ENCODE measurements at regions not wholly inside any gene's neighbourhood (a gene's known extent, or its start where the extent isn't known, plus 50 kb on each side); places are given as distances from the start of the nearest gene placed in this dataset.

DNA sequence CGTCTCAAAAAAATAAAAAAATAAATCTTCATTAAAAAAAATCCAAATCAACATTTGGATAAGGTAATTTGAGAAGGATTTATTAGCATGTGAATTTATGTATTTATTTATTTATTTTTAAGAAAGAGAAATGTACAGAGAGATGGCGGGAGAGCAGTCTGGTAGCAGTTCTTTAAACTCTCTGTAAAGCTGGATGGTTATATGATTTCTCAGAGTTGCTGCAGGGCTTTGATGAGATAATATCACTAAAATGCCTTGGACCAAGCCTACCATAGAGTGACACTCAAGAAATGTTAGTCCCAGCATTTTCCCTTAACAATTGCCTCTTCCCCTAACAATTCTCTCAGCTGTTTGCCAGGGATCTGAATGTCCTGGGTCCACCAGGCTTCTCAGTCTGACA lies 103.4 kb upstream of the LNX1 start:
- DNase-seq (ENCODE audit: low read depth, low spot score): no peak

- DNase-seq (ENCODE audit: low read depth, low spot score): no peak
These were observed 102.6 kb upstream of the LNX1 start for GRCh38 chr4:53693909-53694308.

DNA sequence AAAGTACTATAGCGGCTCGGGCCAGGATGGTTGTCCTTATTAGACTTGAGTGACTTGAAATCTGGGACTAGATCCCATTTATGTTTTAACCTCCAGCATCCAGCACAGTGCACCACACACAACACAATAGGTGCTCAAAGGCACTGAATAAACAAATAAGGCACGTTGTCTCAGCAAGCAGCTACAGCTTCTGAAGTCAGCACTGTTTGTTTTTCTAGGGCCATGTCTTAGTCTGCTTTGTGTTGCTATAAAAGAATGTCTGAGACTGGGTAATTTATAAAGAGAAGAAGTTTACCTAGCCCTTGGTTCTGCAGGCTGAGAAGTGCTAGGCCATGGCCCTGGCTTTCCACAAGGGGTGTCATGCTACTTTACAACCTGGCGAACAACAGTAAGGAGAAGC lies 102.1 kb upstream of the LNX1 start:
- no peak for DNase-seq (ENCODE audit: low read depth, low spot score)

GRCh38 chr4:53688186-53688790 lies 97.0 kb upstream of the LNX1 start:
- DNase-seq (ENCODE audit: low read depth, low spot score): no peak

DNA sequence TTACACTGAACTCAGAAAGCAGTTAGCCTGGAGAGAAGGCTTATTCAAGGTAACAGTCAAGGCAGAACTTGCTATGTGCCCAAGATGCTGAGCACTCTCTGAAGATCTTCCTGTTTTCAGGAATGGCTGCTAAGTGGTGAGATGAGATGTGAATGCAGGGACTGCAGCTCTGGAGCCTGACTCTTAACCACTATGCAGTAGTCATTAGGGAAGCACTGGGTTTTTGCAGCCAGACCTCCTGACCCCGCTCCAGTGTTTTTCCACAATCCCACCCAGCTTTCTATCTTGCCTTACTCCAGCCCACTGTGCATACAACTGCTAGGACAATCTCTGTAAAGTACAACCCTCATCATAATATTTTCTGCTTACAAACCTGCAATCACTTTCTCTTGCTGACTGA lies 95.2 kb upstream of the LNX1 start:
- no peak for DNase-seq (ENCODE audit: low read depth, low spot score)

DNA sequence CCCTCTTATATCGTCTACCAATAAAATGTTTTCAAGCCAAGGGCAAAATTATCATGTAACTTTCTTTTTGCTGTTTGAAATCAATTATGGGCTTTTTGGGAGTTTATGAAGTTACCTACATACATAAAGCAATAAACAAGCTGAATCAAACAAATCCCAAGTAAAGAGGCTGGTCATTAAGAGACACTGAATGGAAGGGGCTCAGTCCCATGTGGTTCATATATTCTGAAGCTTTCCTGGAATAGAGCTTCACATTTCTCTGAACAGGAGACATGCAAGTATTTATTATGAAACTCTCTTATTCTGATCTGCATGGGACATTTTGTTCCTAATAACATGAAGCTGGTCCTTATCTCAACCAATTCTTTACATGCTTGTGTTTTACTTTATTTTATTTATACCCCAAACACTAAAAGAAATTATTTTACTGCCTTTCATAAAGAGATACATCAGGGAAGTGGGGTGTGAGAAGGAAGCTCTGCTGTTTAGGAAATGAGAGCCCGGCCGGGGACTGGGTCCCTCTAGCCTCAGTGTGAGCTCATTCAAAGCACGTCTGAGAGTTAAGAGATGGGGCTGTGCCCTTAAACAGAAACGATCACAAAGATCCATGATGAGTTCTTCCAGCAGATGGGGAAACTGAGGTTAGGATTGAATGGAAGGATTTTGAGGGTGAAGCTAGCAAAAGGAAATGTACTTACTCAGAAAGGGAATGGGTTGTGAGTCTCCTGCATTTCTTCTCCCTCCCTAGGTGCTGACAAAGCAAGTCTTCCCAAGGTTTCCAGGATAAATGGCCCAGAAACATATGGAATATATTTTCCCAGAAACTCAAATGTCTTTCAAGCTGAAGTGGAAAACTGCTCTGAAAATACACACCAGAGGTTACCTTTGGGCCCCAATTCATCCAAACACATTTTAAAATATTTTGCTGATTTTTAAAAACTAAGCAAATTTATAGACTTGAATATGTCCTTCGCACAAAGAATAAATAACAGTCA lies 93.1 kb upstream of the LNX1 start:
- no peak for DNase-seq (ENCODE audit: low read depth, low spot score)

DNA sequence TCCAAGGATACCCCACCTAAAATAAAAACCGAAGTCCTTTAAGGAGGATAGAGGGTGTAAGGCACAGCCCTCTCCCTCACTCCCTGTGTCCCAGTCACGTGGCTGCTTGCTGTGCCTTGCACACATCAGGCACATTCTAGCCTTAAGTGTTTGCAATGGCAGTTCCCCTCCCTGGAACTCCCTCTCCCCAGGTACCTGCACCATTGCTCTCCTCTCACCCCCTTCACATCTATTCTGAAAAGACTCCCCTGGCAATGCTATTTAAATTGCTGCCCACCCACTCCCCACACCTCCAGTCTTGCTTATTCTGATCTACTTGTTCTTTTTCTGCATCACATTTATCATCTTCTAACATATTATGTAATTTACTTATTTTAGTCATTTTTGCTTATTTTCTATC lies 91.6 kb upstream of the LNX1 start:
- no peak for DNase-seq (ENCODE audit: low read depth, low spot score)

GRCh38 chr4:53682196-53682595 lies 90.9 kb upstream of the LNX1 start:
- no peak for DNase-seq (ENCODE audit: low read depth, low spot score)

GRCh38 chr4:53680598-53680997 lies 89.3 kb upstream of the LNX1 start:
- no peak for DNase-seq (ENCODE audit: low read depth, low spot score)

- no peak for DNase-seq (ENCODE audit: low read depth, low spot score)
These were observed 88.9 kb upstream of the LNX1 start for GRCh38 chr4:53680168-53680567.

- no peak for DNase-seq (ENCODE audit: low read depth, low spot score)
These were observed 85.2 kb upstream of the LNX1 start for GRCh38 chr4:53676402-53676871.

DNA sequence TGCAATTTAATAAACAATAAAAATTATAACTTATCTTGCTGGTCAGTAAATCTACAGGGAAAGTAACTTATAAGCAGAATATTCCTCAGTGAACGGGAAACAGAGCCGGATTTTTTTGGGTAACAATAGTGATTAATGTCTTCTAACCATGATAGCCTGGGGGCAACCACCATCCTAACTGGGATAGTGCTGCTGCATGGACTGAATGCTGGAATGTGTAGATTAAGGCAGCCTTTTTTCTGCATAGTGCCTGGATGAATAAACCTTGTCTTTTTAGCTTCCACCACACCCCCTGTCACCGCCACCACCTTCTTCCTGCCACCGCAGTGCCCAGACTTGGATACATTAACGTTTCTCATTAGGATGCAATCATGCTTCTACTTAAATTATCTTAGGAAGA lies 83.6 kb upstream of the LNX1 start:
- no peak for DNase-seq (ENCODE audit: low read depth, low spot score)

DNA sequence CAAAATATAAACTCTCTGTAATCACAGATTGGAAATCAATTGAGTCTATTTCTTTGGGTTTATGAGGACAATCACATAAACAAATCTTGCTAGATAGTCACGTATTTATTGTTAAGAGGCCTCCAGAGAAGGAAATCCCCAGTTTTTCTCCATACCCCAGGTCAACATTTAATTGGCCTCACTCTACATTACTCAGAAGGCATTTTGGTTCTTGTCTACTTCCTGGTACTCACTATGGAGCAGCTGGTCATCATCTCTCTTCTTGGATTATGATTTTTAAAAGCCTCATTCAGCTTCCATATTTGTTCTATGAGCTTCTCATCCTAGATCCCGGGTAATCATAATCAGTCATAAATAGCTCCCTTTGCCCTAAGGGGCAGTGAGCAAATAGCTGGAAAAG lies 81.6 kb upstream of the LNX1 start:
- DNase-seq (ENCODE audit: low read depth, low spot score): no peak

DNA sequence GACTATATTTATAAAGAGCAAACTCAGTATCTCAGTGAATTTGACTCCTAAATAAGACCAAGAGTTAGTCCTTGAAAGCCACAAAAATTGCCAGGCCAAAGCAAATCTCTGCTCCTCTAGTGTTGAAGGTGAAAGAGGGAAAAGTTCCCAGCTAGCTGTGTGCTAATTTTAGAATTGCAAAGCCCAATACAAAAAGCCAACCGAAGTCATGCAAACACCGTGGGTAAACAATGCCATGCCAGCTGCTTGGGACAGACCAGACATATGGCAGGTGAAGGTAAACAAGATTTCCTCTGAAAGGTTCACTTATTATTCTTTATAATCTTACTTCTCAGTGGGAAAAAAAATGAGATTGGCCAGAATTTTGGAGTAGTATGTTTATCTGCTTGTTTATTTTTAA lies 80.5 kb upstream of the LNX1 start:
- no peak for DNase-seq (ENCODE audit: low read depth, low spot score)

GRCh38 chr4:53659737-53660136 lies 68.5 kb upstream of the LNX1 start:
- DNase-seq (ENCODE audit: low read depth, low spot score): no peak

GRCh38 chr4:53659112-53659511 lies 67.8 kb upstream of the LNX1 start:
- no peak for DNase-seq (ENCODE audit: low read depth, low spot score)

- no peak for DNase-seq (ENCODE audit: low read depth, low spot score)
These were observed 66.7 kb upstream of the LNX1 start for GRCh38 chr4:53658029-53658428.

GRCh38 chr4:53656421-53656981 lies 65.2 kb upstream of the LNX1 start:
- no peak for DNase-seq (ENCODE audit: low read depth, low spot score)

DNA sequence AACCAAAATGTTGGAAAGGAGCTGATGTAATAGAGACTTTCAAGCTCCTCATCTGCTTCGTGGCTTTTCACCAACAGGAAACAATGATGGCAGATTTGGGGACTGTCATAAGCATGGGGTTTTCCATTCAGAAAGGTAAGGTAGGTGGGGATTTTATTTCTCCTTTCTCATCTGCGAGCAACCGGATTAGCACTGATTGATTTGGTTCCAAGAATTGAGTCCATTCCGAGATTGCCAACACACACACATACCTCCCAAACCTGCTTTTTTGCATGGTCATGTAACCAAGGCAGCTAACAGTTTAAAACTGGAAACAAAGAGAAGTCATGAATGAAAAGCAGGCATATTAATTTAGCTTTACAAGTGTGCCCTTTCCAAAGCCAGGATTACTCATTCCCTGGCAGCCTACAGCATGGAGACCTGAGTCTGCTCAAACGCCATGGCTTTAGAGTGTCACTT lies 63.0 kb upstream of the LNX1 start:
- DNase-seq (ENCODE audit: low read depth, low spot score): no peak

- DNase-seq (ENCODE audit: low read depth, low spot score): no peak
These were observed 62.3 kb upstream of the LNX1 start for GRCh38 chr4:53653484-53654053.

GRCh38 chr4:53651156-53651735 lies 60.0 kb upstream of the LNX1 start:
- DNase-seq (ENCODE audit: low read depth, low spot score): no peak

GRCh38 chr4:53649357-53649756 lies 58.1 kb upstream of the LNX1 start:
- no peak for DNase-seq (ENCODE audit: low read depth, low spot score)
